Fibroblast of lung (primary cell): ENCODE measurements at regions not wholly inside any gene's neighbourhood (a gene's known extent, or its start where the extent isn't known, plus 50 kb on each side); places are given as distances from the start of the nearest gene placed in this dataset.
A peak's percentile ranks its signal among the peaks of the same experiment; 100 is the strongest.

Source experiments
- DNase-seq, 2 donors: peaks; one replicate each; pipeline versions ENCODE4 v3.0.0 to v3.0.0-alpha.2; 2010; ENCODE audit warnings: low read depth in 2 of 2
- H2AFZ ChIP-seq: 2 replicates; pipeline ENCODE4 v1.5.1; 2012; ENCODE audit warnings: low read length, control low read depth, inconsistent platforms
- H3K27ac ChIP-seq: 2 replicates; pipeline ENCODE4 v1.5.1; 2011; ENCODE audit warnings: low read length, control low read depth; ENCODE audit not compliant: insufficient read depth
- H3K27me3 ChIP-seq: 2 replicates; pipeline ENCODE4 v1.5.1; 2011; ENCODE audit warnings: mild to moderate bottlenecking, low read length; ENCODE audit not compliant: control insufficient read depth, insufficient read depth
- H3K36me3 ChIP-seq: 2 replicates; pipeline ENCODE4 v1.5.1; 2011; ENCODE audit warnings: low read length; ENCODE audit not compliant: control insufficient read depth, insufficient read depth
- H3K4me1 ChIP-seq: 2 replicates; pipeline ENCODE4 v1.5.1; 2011; ENCODE audit warnings: low read length; ENCODE audit not compliant: control insufficient read depth, insufficient read depth; ENCODE audit errors: extremely low read depth
- H3K4me2 ChIP-seq: 2 replicates; pipeline ENCODE4 v1.5.1; 2011; ENCODE audit warnings: low read length, control low read depth; ENCODE audit not compliant: insufficient read depth; ENCODE audit errors: extremely low read depth
- H3K4me3 ChIP-seq, 4 experiments: fragments of 200-600 bp in 1 of 4; sonication (generic) in 1 of 4; replicated peaks in 1 of 4; 2 replicates each; pipeline ENCODE4 v1.5.1; 2011 to 2016; ENCODE audit warnings: low read length in 4 of 4, low read depth in 3 of 4, mild to moderate bottlenecking in 3 of 4, control low read depth in 2 of 4, inconsistent platforms in 1 of 4, mixed read lengths in 1 of 4; ENCODE audit not compliant: insufficient read depth in 1 of 4; ENCODE audit errors: control extremely low read depth in 1 of 4
- H3K79me2 ChIP-seq: 2 replicates; pipeline ENCODE4 v1.5.1; 2012; ENCODE audit warnings: mild to moderate bottlenecking, low read length, inconsistent platforms; ENCODE audit not compliant: control insufficient read depth, insufficient read depth
- H3K9ac ChIP-seq: 2 replicates; pipeline ENCODE4 v1.5.1; 2011; ENCODE audit warnings: mild to moderate bottlenecking, low read length, control low read depth; ENCODE audit not compliant: insufficient read depth
- H3K9me3 ChIP-seq: 2 replicates; pipeline ENCODE4 v1.5.1; 2012; ENCODE audit warnings: low read depth, low read length; ENCODE audit not compliant: control insufficient read depth, insufficient read depth
- H4K20me1 ChIP-seq: 2 replicates; pipeline ENCODE4 v1.5.1; 2011; ENCODE audit warnings: low read length; ENCODE audit not compliant: control insufficient read depth, insufficient read depth; ENCODE audit errors: extremely low read depth
- EZH2 ChIP-seq: IDR thresholded peaks from 2 replicates; pipeline ENCODE4 v1.5.1; 2012; ENCODE audit warnings: low read length, control low read depth, mild to moderate bottlenecking; ENCODE audit errors: missing control alignments
- TF ChIP-seq, protein P1 (sequence below), 2 donors: IDR thresholded peaks in 1 of 2; conservative IDR thresholded peaks in 1 of 2; 1 replicate in 1 of 2; 2 replicates in 1 of 2; pipeline ENCODE4 v1.5.1; 2011 to 2012; ENCODE audit warnings: low read length in 2 of 2, control low read depth in 1 of 2, inconsistent platforms in 1 of 2, low read depth in 1 of 2, mild to moderate bottlenecking in 1 of 2

DNA sequence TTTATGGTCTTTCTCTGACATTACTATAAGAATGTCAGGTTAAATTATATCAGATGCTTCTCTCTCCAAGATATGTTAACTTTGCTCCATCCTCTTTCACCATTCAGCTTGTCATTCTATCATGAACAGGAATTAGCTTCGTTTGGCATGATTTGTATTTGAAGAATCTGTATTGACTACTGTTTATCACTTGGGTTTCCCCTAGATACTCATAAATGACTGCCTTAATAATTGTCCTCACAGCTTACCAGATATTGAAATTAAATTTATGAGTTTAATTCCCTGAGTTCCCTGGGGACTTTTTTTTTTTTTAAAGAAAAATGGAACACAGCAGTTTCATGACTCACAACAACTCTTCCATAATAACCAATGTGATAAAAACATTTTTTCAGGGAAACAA is 76.2 kb upstream of the EOLA2 start:
- TF ChIP-seq, protein P1, sequence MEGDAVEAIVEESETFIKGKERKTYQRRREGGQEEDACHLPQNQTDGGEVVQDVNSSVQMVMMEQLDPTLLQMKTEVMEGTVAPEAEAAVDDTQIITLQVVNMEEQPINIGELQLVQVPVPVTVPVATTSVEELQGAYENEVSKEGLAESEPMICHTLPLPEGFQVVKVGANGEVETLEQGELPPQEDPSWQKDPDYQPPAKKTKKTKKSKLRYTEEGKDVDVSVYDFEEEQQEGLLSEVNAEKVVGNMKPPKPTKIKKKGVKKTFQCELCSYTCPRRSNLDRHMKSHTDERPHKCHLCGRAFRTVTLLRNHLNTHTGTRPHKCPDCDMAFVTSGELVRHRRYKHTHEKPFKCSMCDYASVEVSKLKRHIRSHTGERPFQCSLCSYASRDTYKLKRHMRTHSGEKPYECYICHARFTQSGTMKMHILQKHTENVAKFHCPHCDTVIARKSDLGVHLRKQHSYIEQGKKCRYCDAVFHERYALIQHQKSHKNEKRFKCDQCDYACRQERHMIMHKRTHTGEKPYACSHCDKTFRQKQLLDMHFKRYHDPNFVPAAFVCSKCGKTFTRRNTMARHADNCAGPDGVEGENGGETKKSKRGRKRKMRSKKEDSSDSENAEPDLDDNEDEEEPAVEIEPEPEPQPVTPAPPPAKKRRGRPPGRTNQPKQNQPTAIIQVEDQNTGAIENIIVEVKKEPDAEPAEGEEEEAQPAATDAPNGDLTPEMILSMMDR (conservative IDR thresholded peaks at IDR 0.05 in 1 of 2, IDR thresholded peaks at IDR 0.05 in 1 of 2; ENCODE audit: low read depth in 1 of 2, low read length in 2 of 2) = no peak
- no peak for TF ChIP-seq EZH2
- no peak overlapping the region for H3K4me3 ChIP-seq
- no peak for DNase-seq
- H3K4me2 ChIP-seq = no peak overlapping the region
- no peak overlapping the region for H3K9ac ChIP-seq
- H3K36me3 ChIP-seq = no peaks in the 10 kb centered on the region
- H4K20me1 ChIP-seq = no peaks in the 10 kb centered on the region
- H3K9me3 ChIP-seq = no peaks in the 10 kb centered on the region
- no peaks in the 10 kb centered on the region for H3K79me2 ChIP-seq
- H3K27me3 ChIP-seq = no peaks in the 10 kb centered on the region
- H2AFZ ChIP-seq = no peak overlapping the region
- H3K27ac ChIP-seq = no peak overlapping the region
- no peaks in the 10 kb centered on the region for H3K4me1 ChIP-seq

DNA sequence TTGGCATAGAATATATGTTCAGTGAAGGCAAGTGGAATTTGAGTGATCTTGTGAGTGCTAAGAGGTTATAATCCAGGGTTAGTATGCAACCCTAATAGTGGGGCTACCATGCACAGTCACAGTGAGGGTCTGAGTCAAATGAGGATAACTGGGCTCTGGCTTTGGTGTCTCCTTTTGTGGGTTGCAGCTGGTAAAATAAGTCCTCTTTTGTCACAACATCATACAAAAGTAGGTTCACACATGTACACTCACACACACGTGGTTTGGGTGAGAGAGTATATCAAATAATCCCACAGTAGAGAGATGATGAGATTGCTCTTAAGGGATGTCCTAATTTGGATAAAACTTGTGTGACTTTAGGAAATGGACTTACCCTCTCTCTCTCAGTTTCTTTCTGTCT is 79.6 kb upstream of the EOLA2 start:
- Histone ChIP-seq H2AFZ (no peak overlapping the region), H3K79me2 (no peaks in the 10 kb centered on the region), H3K27ac (no peak overlapping the region), H3K4me2 (no peak overlapping the region), H3K9me3 (no peaks in the 10 kb centered on the region), H3K4me1 (no peaks in the 10 kb centered on the region), H3K9ac (no peak overlapping the region), H3K27me3 (no peaks in the 10 kb centered on the region), H3K36me3 (no peaks in the 10 kb centered on the region), H3K4me3 (no peak overlapping the region), H4K20me1 (no peaks in the 10 kb centered on the region)
- TF ChIP-seq EZH2 = no peak
- no peak for DNase-seq

DNA sequence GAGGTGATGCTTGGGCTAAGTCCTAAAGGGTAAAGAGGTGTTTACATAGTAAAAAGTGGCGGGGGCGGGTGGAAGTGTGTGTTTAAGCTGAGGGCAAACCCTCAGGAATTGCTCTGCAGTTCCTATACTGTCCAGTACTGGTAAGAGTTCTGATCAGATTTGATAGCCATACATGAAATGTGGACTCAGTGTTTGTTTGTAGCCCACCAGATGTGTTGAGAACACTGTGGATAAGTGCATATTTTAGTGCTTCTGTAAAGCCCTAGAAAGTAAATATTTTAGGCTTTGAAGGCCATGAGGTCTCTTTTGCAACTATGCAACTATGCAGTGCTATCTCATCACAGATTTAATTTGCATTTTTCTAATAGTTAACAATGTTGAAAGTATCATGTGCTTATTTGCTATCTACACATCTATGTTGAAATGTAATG is 80.7 kb upstream of the EOLA2 start:
- Histone ChIP-seq H3K4me2 (no peak overlapping the region), H2AFZ (no peak overlapping the region), H3K27me3 (no peaks in the 10 kb centered on the region), H3K27ac (peak overlapping the region; percentile 20), H4K20me1 (no peaks in the 10 kb centered on the region), H3K9ac (no peak overlapping the region), H3K4me3 (no peak overlapping the region), H3K4me1 (no peaks in the 10 kb centered on the region), H3K36me3 (no peaks in the 10 kb centered on the region), H3K9me3 (no peaks in the 10 kb centered on the region), H3K79me2 (no peaks in the 10 kb centered on the region)
- TF ChIP-seq, protein P1 (conservative IDR thresholded peaks at IDR 0.05 in 1 of 2, IDR thresholded peaks at IDR 0.05 in 1 of 2; ENCODE audit: low read depth in 1 of 2, low read length in 2 of 2) = no peak
- no peak for TF ChIP-seq EZH2
- DNase-seq = peak; percentile 48 to 50

DNA sequence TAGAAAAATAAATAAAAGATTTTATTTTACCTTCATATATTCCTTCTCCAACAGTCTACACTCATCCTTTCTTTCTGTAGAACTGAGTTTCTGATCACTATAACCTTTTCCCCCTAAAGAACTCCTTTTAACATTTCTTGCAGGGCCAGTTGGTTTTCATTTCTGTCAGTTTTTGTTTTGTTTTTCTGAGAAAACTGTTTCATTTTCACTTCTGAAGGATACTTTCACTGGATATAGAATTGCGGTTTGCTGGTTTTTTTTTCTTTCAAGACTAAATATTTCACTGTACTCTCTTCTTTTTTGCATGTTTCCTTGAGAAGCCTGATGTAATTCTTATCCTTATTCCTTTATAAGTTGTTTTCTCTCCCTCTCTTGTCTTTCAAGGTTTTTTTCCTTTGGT is 90.4 kb upstream of the EOLA2 start:
- TF ChIP-seq EZH2 = no peak
- TF ChIP-seq, protein P1 (conservative IDR thresholded peaks at IDR 0.05 in 1 of 2, IDR thresholded peaks at IDR 0.05 in 1 of 2; ENCODE audit: low read depth in 1 of 2, low read length in 2 of 2) = no peak
- Histone ChIP-seq H3K36me3 (no peaks in the 10 kb centered on the region), H3K79me2 (no peaks in the 10 kb centered on the region), H3K9ac (no peak overlapping the region), H3K4me2 (no peak overlapping the region), H2AFZ (no peak overlapping the region), H3K9me3 (no peaks in the 10 kb centered on the region), H3K4me3 (no peak overlapping the region), H3K27ac (no peak overlapping the region), H3K4me1 (no peaks in the 10 kb centered on the region), H4K20me1 (no peaks in the 10 kb centered on the region), H3K27me3 (no peaks in the 10 kb centered on the region)
- peak in 1 of 2 donors; percentile 20 for DNase-seq
